ENCODE measurements at regions not wholly inside any gene's neighbourhood (a gene's known extent, or its start where the extent isn't known, plus 50 kb on each side); places are given as distances from the start of the nearest gene placed in this dataset.

- TF ChIP-seq CTCF (IDR thresholded peaks at IDR 0.05) (no peak), POLR2A (IDR thresholded peaks at IDR 0.05) (no peak)
Measured at GRCh38 chr13:76677043-76677442, 209.2 kb downstream of the KCTD12 start.

Data from Peyer's patch (tissue), 4 donors.